Astrocyte of the cerebellum (primary cell): ENCODE measurements at regions not wholly inside any gene's neighbourhood (a gene's known extent, or its start where the extent isn't known, plus 50 kb on each side); places are given as distances from the start of the nearest gene placed in this dataset.

Source experiments
- DNase-seq: peaks from one replicate; pipeline ENCODE4 v3.0.0-alpha.2; 2011; ENCODE audit warnings: low read depth
- H3K4me3 ChIP-seq: 2 replicates; pipeline ENCODE4 v1.5.1; 2011; ENCODE audit warnings: mild to moderate bottlenecking, low read depth, low read length, moderate library complexity
- in situ Hi-C: cut with HindIII; loops from 2 replicates; pipeline ENCODE4 v1.10.0; 2017; ENCODE audit warnings: low sequenced_read_pairs
- TF ChIP-seq, protein P1 (sequence below): IDR thresholded peaks from 2 replicates; pipeline ENCODE4 v1.5.1; 2012; ENCODE audit warnings: low read length, low read depth, moderate library complexity, mild to moderate bottlenecking; ENCODE audit errors: missing control alignments

GRCh38 chr2:5482929-5483331, 209.3 kb upstream of the SOX11 start:
- in situ Hi-C loops, result no loop called here
- H3K4me3 ChIP-seq, result no peak overlapping the region
- TF ChIP-seq, protein P1, sequence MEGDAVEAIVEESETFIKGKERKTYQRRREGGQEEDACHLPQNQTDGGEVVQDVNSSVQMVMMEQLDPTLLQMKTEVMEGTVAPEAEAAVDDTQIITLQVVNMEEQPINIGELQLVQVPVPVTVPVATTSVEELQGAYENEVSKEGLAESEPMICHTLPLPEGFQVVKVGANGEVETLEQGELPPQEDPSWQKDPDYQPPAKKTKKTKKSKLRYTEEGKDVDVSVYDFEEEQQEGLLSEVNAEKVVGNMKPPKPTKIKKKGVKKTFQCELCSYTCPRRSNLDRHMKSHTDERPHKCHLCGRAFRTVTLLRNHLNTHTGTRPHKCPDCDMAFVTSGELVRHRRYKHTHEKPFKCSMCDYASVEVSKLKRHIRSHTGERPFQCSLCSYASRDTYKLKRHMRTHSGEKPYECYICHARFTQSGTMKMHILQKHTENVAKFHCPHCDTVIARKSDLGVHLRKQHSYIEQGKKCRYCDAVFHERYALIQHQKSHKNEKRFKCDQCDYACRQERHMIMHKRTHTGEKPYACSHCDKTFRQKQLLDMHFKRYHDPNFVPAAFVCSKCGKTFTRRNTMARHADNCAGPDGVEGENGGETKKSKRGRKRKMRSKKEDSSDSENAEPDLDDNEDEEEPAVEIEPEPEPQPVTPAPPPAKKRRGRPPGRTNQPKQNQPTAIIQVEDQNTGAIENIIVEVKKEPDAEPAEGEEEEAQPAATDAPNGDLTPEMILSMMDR, result no peak
- peak; percentile 29 for DNase-seq

GRCh38 chr2:5484868-5485267, 207.3 kb upstream of the SOX11 start:
- TF ChIP-seq, protein P1, result no peak
- in situ Hi-C loops, result no loop called here
- H3K4me3 ChIP-seq, result no peak overlapping the region
- DNase-seq, result no peak

- H3K4me3 ChIP-seq, result no peak overlapping the region
- in situ Hi-C loops, result no loop called here
- TF ChIP-seq, protein P1, result no peak
- no peak for DNase-seq
Observed at GRCh38 chr2:5491523-5491922, 200.7 kb upstream of the SOX11 start.

DNA sequence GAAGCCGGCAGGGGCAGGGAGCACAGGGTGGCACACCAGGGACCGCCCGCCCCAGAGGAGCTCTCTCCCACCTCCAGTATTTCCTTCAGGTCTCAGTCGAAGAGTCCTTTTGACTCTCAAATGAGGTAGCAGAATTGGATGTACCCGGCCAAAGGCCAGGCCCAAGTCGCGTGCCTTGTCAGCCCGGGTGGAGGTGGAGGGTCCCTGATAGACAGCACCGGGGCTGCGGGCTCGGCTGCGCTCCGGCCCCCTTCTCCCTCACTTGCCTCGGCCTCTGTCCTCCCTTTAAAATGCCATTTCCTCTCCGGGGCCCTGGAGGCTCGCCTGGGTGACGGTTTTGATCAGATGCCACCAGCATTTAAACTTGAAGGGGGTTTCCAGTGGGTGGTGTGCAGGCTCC, 198.9 kb upstream of the SOX11 start:
- in situ Hi-C loops, result no loop called here
- DNase-seq, result no peak
- TF ChIP-seq, protein P1, result no peak
- no peak overlapping the region for H3K4me3 ChIP-seq

DNA sequence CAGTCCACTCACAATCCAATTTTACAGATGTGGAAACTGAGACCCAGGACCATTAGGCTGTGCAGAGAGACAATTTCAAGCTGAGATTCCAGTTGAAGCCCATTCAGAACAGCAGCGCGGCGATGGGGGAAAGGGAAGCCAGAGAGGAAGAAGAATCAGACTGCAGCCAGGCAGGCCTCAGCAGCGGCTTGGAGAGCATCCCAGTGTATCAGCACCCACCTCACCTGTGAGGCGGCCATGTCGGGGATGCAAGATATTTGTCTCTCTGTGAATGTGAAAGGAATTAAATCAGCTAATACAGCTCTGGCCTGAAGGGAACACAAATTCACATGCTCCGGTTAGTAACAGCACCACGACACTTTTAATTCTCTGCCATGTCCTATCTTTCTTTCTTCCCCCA, 198.0 kb upstream of the SOX11 start:
- DNase-seq, result no peak
- no peak overlapping the region for H3K4me3 ChIP-seq
- TF ChIP-seq, protein P1, result no peak
- in situ Hi-C loops, result no loop called here

DNA sequence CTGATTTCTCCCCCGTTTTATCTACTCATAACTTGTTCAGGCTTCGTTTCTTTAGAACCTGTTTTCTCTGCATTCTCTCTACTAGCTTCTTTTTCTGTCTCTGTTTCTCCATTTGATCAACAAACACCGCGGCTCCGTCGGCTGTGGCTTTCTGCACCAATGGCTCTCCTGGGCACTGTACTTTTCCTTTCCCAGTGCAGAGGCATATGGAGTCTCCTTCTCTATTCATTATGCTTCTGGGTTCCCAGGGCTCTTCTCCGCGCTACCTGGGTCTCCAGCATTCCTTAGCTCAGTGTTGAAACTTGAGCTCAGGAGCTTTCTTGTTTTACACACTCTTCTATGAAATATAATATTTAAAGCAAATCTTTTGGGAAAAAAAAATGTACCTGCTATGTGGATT, 196.6 kb upstream of the SOX11 start:
- TF ChIP-seq, protein P1, result no peak
- in situ Hi-C loops, result no loop called here
- DNase-seq, result no peak
- no peak overlapping the region for H3K4me3 ChIP-seq

- in situ Hi-C loops, result no loop called here
- H3K4me3 ChIP-seq, result no peak overlapping the region
- DNase-seq, result no peak
- TF ChIP-seq, protein P1, result no peak
Observed at GRCh38 chr2:5497874-5498273, 194.3 kb upstream of the SOX11 start.
